ENCODE measurements at regions not wholly inside any gene's neighbourhood (a gene's known extent, or its start where the extent isn't known, plus 50 kb on each side); places are given as distances from the start of the nearest gene placed in this dataset.

DNA sequence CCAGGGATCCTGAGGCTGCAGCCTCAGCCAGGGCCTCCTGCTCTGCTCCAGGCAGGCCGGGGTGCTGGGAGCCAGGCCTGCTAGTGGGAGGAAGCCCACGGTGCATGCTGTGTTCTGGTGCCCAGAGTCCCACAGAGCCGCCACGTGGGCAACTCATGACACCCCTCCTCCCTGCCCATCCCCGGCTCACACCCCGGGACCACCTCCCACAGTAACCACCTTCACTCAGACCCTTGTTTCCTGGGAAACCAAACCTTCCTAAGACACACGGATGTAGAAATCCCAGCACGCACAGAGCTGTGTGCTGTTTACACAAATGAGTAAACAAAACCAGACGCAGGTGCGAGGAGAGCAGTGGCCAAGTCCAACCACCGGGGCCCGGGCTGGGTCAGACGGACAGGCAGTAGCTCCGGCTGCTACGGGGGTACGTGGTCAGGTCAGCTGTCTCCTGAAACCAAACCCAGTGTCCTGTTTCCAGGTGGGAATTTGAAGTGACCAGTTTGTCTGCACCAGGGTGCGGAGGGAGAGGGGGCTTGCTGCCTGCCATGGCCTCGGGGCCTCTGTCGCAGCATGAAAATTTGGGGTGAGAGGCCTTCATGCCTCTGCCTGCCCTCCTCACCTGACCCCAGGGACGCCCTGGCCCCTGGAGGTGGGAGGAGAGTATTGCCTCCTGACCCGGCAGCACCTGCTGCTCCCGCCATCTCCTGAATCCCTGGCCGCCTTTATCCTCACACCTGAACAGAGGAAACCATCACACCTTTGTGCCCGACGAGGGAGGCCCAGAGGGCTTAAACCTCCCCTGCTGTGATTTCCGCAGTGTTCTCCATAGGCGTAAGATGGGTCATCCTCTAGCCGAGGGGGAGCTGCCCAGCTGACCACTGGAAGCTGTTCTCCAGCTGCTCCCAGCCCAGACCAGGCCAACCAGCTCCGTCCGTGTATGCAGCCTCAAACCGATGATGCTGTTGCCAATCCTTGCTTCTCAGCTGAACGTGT lies 52.0 kb upstream of the SMOC2 start (continued):
- TF ChIP-seq, protein P1, sequence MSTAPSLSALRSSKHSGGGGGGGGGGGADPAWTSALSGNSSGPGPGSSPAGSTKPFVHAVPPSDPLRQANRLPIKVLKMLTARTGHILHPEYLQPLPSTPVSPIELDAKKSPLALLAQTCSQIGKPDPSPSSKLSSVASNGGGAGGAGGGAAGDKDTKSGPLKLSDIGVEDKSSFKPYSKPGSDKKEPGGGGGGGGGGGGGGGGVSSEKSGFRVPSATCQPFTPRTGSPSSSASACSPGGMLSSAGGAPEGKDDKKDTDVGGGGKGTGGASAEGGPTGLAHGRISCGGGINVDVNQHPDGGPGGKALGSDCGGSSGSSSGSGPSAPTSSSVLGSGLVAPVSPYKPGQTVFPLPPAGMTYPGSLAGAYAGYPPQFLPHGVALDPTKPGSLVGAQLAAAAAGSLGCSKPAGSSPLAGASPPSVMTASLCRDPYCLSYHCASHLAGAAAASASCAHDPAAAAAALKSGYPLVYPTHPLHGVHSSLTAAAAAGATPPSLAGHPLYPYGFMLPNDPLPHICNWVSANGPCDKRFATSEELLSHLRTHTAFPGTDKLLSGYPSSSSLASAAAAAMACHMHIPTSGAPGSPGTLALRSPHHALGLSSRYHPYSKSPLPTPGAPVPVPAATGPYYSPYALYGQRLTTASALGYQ (CRISPR knock-in tag; IDR thresholded peaks at IDR 0.05): no peak
- no peak for TF ChIP-seq ZNF777 (CRISPR knock-in tag; IDR thresholded peaks at IDR 0.05)
- TF ChIP-seq ZSCAN5A (CRISPR knock-in tag; IDR thresholded peaks at IDR 0.05; ENCODE audit: borderline replicate concordance): no peak
- no peak for TF ChIP-seq ATF5 (CRISPR knock-in tag; IDR thresholded peaks at IDR 0.05; ENCODE audit: low read depth)
- no peak for TF ChIP-seq CREB1 (IDR thresholded peaks at IDR 0.05)
- no peak for TF ChIP-seq CREB1 (CRISPR knock-in tag; IDR thresholded peaks at IDR 0.05)
- TF ChIP-seq HOXA3 (CRISPR knock-in tag; IDR thresholded peaks at IDR 0.05): no peak
- TF ChIP-seq HES4 (CRISPR knock-in tag; IDR thresholded peaks at IDR 0.05; ENCODE audit: borderline replicate concordance): no peak
- TF ChIP-seq ATF7 (IDR thresholded peaks at IDR 0.05): no peak
- no peak for TF ChIP-seq ATF7 (CRISPR knock-in tag; IDR thresholded peaks at IDR 0.05)
- no peak for TF ChIP-seq GPN1 (CRISPR knock-in tag; IDR thresholded peaks at IDR 0.05; ENCODE audit: borderline replicate concordance)
- TF ChIP-seq ZNF280D (CRISPR knock-in tag; IDR thresholded peaks at IDR 0.05): no peak
- no peak for TF ChIP-seq TFDP1 (CRISPR knock-in tag; IDR thresholded peaks at IDR 0.05; ENCODE audit: borderline replicate concordance)
- TF ChIP-seq EEA1 (CRISPR knock-in tag; IDR thresholded peaks at IDR 0.05; ENCODE audit: borderline replicate concordance): no peak
- TF ChIP-seq ZNF251 (CRISPR knock-in tag; IDR thresholded peaks at IDR 0.05): no peak
- no peak for TF ChIP-seq SCMH1 (CRISPR knock-in tag; IDR thresholded peaks at IDR 0.05; ENCODE audit: borderline replicate concordance)
- TF ChIP-seq HNRNPK (IDR thresholded peaks at IDR 0.05; ENCODE audit: low read depth, low read length, poor library complexity, severe bottlenecking): no peak
- no peak for TF ChIP-seq ZNF850 (CRISPR knock-in tag; conservative IDR thresholded peaks at IDR 0.05)
- TF ChIP-seq HDAC6 (IDR thresholded peaks at IDR 0.05; ENCODE audit: low read depth, low read length): no peak
- TF ChIP-seq SPEN (CRISPR knock-in tag; IDR thresholded peaks at IDR 0.05; ENCODE audit: low read depth): no peak
- TF ChIP-seq KMT2A (CRISPR knock-in tag; IDR thresholded peaks at IDR 0.05): no peak

All from HepG2 (cell line).